Stomach (tissue), 4 donors: ENCODE measurements at regions not wholly inside any gene's neighbourhood (a gene's known extent, or its start where the extent isn't known, plus 50 kb on each side); places are given as distances from the start of the nearest gene placed in this dataset.

Experiments used
- CTCF ChIP-seq, 7 experiments: fragments of 450-650 bp in 4 of 7; fragments of 200-600 bp in 3 of 7; sonication (generic) in 3 of 7; IDR thresholded peaks; one replicate each; pipeline ENCODE4 v1.5.1; 2016 to 2019; ENCODE audit warnings: antibody characterized with exemption in 7 of 7, control low read depth in 2 of 7, mild to moderate bottlenecking in 1 of 7
- POLR2A ChIP-seq, 4 donors: fragments of 450-650 bp; IDR thresholded peaks; one replicate each; pipeline ENCODE4 v1.6.1; 2016; ENCODE audit warnings: antibody characterized with exemption in 4 of 4, control low read depth in 2 of 4, mild to moderate bottlenecking in 1 of 4, moderate library complexity in 1 of 4

GRCh38 chr1:87512431-87512830 is 183.8 kb downstream of the LMO4 start:
- TF ChIP-seq POLR2A (IDR thresholded peaks at IDR 0.05): no peak
- TF ChIP-seq CTCF (IDR thresholded peaks at IDR 0.05): no peak
